GM12865 (cell line): ENCODE measurements at regions not wholly inside any gene's neighbourhood (a gene's known extent, or its start where the extent isn't known, plus 50 kb on each side); places are given as distances from the start of the nearest gene placed in this dataset.
"Not testable (repeated sequence)": the region's sequence is repeated elsewhere in the genome, so short reads cannot be mapped to it uniquely, and the experiment has no call there.

Experiments
- DNase-seq: peaks from one replicate; pipeline ENCODE4 v3.0.0; 2010; ENCODE audit warnings: low read depth
- H3K4me3 ChIP-seq: 2 replicates; pipeline ENCODE4 v1.5.1; 2011; ENCODE audit warnings: mild to moderate bottlenecking, low read depth, low read length, control low read depth
- CTCF ChIP-seq: IDR thresholded peaks from 2 replicates; pipeline ENCODE4 v1.5.1; 2011; ENCODE audit warnings: low read length, control low read depth, low read depth, inconsistent platforms; ENCODE audit not compliant: insufficient read depth; ENCODE audit errors: missing control alignments

GRCh38 chr6:15107644-15108382 lies 138.1 kb upstream of the JARID2 start:
- no peak for DNase-seq
- no peak overlapping the region for H3K4me3 ChIP-seq
- no peak for TF ChIP-seq CTCF

GRCh38 chr6:15108383-15108715 lies 137.5 kb upstream of the JARID2 start:
- DNase-seq: no peak
- no peak overlapping the region for H3K4me3 ChIP-seq
- no peak for TF ChIP-seq CTCF

DNA sequence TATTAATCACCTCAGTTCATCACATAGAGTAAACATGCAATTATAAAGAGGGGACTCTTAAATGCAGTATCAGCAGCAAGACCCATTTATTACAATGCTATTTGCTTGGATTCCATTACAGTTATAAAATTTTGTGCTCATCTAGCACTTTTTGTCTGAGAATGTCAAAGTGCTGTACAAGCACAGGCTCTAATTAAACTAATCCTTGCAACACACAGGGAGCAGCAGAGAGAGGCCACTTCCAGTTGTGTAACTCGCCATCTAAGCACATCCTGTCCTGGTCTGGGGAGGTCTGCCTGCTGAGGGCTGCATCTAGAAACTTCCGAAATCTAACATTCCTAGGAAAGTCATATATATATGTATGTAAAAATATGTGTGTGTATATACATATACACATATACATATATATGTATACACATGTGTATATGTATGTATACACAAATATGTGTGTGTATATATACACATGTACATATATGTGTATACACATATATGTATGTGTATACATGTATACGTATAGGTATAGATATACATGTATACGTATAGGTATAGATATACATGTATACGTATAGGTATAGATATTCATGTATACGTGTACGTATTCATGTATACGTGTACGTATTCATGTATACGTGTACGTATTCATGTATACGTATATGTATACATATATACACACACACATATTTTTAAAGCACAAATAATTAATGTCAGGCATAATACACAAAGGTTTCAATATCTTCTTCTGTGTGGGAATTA lies 136.4 kb upstream of the JARID2 start:
- H3K4me3 ChIP-seq: no peak overlapping the region
- TF ChIP-seq CTCF: no peak
- no peak for DNase-seq

DNA sequence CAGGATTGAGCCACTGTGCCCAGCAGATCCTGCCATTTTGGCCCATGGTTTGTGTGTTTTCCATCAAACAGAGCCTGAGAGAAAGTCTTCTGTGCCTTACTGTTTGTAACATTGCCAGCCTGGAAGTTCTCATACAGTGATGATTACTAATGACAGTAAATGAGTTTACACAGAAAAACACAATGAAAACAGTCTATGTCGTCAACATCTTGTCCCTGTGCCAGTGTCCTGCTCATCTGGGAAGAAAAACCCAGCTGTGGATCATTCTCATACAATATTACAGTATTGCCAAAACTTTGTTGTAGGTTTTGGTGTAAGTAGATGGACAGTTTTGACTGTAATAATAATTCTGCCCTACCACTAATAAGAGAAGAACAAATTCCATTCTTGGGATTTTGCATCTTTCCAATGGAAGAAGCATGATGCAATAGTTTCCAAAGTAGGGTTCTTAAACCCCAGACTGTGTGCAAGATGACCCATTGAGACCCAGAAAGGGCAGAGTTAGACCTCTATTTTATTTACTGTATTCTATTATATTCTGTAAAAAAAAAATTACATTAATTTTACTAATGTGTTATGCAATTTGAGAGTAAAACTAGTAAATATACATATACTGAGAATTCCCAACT lies 135.0 kb upstream of the JARID2 start:
- DNase-seq: no peak
- H3K4me3 ChIP-seq: no peak overlapping the region
- no peak for TF ChIP-seq CTCF

DNA sequence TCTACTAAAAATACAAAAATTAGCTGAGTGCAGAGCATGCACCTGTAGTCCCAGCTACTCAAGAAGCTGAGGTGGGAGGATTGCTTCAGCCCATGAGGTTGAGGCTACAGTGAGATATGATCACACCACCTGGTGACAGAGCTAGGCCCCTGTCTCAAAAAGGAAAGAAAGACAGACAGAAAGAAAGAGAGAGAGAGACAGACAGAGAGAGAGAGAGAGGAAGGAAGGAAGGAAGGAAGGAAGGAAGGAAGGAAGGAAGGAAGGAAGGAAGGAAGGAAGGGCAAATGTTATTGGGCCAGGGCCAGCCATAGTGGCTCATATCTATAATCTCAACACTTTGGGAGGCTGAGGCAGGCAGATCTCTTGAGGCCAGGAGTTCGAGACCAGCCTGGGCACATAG lies 134.3 kb upstream of the JARID2 start:
- H3K4me3 ChIP-seq, DNase-seq: not testable (repeated sequence)

- no peak for TF ChIP-seq CTCF
- no peak overlapping the region for H3K4me3 ChIP-seq
- DNase-seq: no peak
Measured at GRCh38 chr6:15113587-15113986, 132.3 kb upstream of the JARID2 start.

DNA sequence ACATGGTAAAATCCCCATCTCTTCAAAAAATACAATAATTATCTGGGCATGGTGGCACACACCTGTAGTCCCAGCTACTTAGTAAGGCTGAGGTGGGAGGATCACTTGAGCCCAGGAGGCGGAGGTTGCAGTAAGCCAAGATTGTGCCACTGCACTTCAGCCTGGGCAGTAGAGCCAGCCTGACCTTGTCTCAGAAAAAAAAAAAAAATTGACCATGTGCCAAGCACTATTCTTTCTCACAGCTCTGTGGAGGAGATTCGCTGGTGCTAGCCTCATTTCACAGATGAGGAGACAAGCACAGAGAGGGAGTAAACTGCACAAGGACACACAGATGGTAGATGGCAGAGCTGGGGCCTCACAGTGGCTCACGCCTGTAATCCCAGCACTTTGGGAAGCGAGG lies 131.8 kb upstream of the JARID2 start:
- H3K4me3 ChIP-seq: no peak overlapping the region
- no peak for TF ChIP-seq CTCF
- DNase-seq: no peak
